CD4-positive, alpha-beta T cell (primary cell): ENCODE measurements at regions not wholly inside any gene's neighbourhood (a gene's known extent, or its start where the extent isn't known, plus 50 kb on each side); places are given as distances from the start of the nearest gene placed in this dataset.

ENCODE experiments used
- ATAC-seq: fragments of 200-7000 bp; cut with Tn5 transposase; one replicate; pipeline ENCODE4 v1.10.0; 2022; ENCODE audit warnings: mild to moderate bottlenecking; ENCODE audit not compliant: poor library complexity
- CTCF ChIA-PET: fragments of 350-600 bp; sonication (Branson Sonifier 250); formaldehyde crosslinking; loops from one replicate; lab custom pipeline; 2021; ENCODE audit warnings: antibody characterized with exemption, inconsistent platforms; lab: Charles Lee
- POLR2A ChIA-PET: fragments of 350-600 bp; sonication (Branson Sonifier 250); formaldehyde crosslinking; loops from one replicate; lab custom pipeline; 2021; ENCODE audit warnings: antibody characterized with exemption, inconsistent platforms; lab: Charles Lee
- DNase-seq, 14 experiments: peaks; one replicate each; pipeline ENCODE4 v3.0.0-alpha.2; 2013 to 2020; ENCODE audit warnings: mixed read lengths in 2 of 14
- H3K27ac ChIP-seq, 2 donors: one replicate each; pipeline versions ENCODE4 v1.5.1 to v1.7.0; 2013; ENCODE audit warnings: low read length in 2 of 2, low read depth in 1 of 2, mild to moderate bottlenecking in 1 of 2
- H3K27me3 ChIP-seq, 2 experiments: 1 replicate in 1 of 2; 2 replicates in 1 of 2; pipeline versions ENCODE4 v1.6.1 to v1.7.0; 2013; ENCODE audit warnings: low read length in 2 of 2, control low read depth in 1 of 2, mild to moderate bottlenecking in 1 of 2, moderate library complexity in 1 of 2; ENCODE audit not compliant: insufficient read depth in 2 of 2, control insufficient read depth in 1 of 2
- H3K36me3 ChIP-seq: one replicate; pipeline ENCODE4 v1.6.1; 2013; ENCODE audit warnings: low read length, control low read depth; ENCODE audit not compliant: insufficient read depth
- H3K4me1 ChIP-seq: one replicate; pipeline ENCODE4 v1.6.1; 2013; ENCODE audit warnings: low read length, control low read depth; ENCODE audit not compliant: insufficient read depth
- H3K4me3 ChIP-seq: one replicate; pipeline ENCODE4 v1.5.1; 2013; ENCODE audit warnings: mild to moderate bottlenecking, low read length, moderate library complexity
- H3K9me3 ChIP-seq, 2 experiments: 1 replicate in 1 of 2; 2 replicates in 1 of 2; pipeline versions ENCODE4 v1.6.1 to v1.7.0; 2013; ENCODE audit warnings: low read length in 2 of 2, mild to moderate bottlenecking in 2 of 2, control low read depth in 1 of 2, moderate library complexity in 1 of 2; ENCODE audit not compliant: control insufficient read depth in 1 of 2, insufficient read depth in 1 of 2
- H3K27ac Mint-ChIP-seq: one replicate; pipeline ENCODE4 v1.8.0; 2020; ENCODE audit warnings: mixed read lengths
- H3K27me3 Mint-ChIP-seq: one replicate; pipeline ENCODE4 v1.8.0; 2021; ENCODE audit warnings: mixed read lengths
- H3K36me3 Mint-ChIP-seq: one replicate; pipeline ENCODE4 v1.8.0; 2021; ENCODE audit warnings: low read depth, mixed read lengths
- H3K4me1 Mint-ChIP-seq: one replicate; pipeline ENCODE4 v1.8.0; 2021; ENCODE audit warnings: low read depth, mixed read lengths
- H3K4me3 Mint-ChIP-seq: one replicate; pipeline ENCODE4 v1.8.0; 2020; ENCODE audit warnings: mild to moderate bottlenecking, mixed read lengths
- H3K9me3 Mint-ChIP-seq: one replicate; pipeline ENCODE4 v1.8.0; 2020; ENCODE audit warnings: mixed read lengths
- intact Hi-C, 2 experiments: fragments of 100-400 bp; cut with DNase I in 1 of 2; cut with micrococcal nuclease in 1 of 2; formaldehyde crosslinking; loops; one replicate each; pipeline versions ENCODE4 v1.15.1 to v1.9.0; 2023 to 2025; cut with DNase I, micrococcal nuclease
- TF ChIP-seq, protein P1 (sequence below): fragments of 200-600 bp; IDR thresholded peaks from one replicate; pipeline ENCODE4 v1.8.0; 2022; ENCODE audit warnings: antibody characterized with exemption, mild to moderate bottlenecking

DNA sequence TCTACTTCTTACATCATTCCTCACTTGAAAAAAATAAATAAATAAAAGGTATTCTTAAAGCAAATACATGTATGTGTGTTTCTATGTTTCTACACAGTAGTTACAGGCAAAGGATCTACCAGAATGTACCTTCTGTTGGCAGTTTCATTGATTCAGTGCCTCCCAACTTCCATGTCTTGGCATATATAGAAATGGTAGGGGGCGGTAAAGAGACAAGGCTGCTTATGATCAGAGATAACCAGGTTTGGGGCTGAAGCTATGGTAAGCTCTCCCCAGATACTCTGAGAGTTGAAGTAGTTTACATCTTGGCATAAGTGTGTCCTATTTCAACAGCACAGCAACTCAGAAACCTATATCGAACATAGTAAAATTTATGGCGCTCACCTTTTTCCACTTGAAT, 1075.4 kb upstream of the C9orf72 start:
- Mint-ChIP-seq H3K9me3 (no peaks in the 10 kb centered on the region), H3K4me3 (no peak overlapping the region), H3K36me3 (no peaks in the 10 kb centered on the region), H3K27ac (no peak overlapping the region), H3K27me3 (no peaks in the 10 kb centered on the region), H3K4me1 (no peaks in the 10 kb centered on the region)
- Histone ChIP-seq H3K36me3 (no peaks in the 10 kb centered on the region), H3K4me3 (no peak overlapping the region), H3K27ac (no peak overlapping the region), H3K4me1 (no peaks in the 10 kb centered on the region), H3K9me3 (peaks cover 0 to 5% of the 10 kb centered on the region in 2 experiments), H3K27me3 (no peaks in the 10 kb centered on the region)
- DNase-seq: no peak
- intact Hi-C loops: no loop called here
- no peak for ATAC-seq
- TF ChIP-seq, protein P1, sequence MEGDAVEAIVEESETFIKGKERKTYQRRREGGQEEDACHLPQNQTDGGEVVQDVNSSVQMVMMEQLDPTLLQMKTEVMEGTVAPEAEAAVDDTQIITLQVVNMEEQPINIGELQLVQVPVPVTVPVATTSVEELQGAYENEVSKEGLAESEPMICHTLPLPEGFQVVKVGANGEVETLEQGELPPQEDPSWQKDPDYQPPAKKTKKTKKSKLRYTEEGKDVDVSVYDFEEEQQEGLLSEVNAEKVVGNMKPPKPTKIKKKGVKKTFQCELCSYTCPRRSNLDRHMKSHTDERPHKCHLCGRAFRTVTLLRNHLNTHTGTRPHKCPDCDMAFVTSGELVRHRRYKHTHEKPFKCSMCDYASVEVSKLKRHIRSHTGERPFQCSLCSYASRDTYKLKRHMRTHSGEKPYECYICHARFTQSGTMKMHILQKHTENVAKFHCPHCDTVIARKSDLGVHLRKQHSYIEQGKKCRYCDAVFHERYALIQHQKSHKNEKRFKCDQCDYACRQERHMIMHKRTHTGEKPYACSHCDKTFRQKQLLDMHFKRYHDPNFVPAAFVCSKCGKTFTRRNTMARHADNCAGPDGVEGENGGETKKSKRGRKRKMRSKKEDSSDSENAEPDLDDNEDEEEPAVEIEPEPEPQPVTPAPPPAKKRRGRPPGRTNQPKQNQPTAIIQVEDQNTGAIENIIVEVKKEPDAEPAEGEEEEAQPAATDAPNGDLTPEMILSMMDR: no peak
- ChIA-PET POLR2A (no interaction called here), CTCF (no interaction called here)

DNA sequence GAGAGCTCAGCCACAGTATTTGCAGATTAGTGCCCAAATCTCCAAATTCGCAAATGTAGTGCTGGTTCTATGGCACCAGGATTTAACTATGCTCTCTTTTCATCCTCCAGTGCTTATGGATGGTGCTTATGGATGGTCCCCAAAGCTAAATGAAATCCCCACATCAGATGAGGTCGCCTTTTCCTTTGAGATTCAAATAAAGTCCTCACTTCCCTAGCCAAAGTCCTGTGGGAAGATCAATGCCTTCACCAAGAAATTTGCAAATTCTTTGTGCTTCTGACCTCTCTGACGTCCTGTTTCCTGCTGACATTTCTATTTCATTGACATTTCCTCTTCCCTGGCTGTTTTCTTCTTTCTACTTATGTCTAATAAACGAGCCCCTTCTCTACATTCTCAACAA, 1077.0 kb upstream of the C9orf72 start:
- Mint-ChIP-seq H3K27ac (no peak overlapping the region), H3K4me3 (no peak overlapping the region), H3K9me3 (no peaks in the 10 kb centered on the region), H3K36me3 (no peaks in the 10 kb centered on the region), H3K4me1 (no peaks in the 10 kb centered on the region), H3K27me3 (no peaks in the 10 kb centered on the region)
- TF ChIP-seq, protein P1: no peak
- no peak for ATAC-seq
- intact Hi-C loops: no loop called here
- no peaks in the 10 kb centered on the region for H3K4me1 ChIP-seq
- H3K27ac ChIP-seq: no peak overlapping the region
- no peak for DNase-seq
- H3K27me3 ChIP-seq: no peaks in the 10 kb centered on the region
- peaks cover 0 to 5% of the 10 kb centered on the region in 2 experiments for H3K9me3 ChIP-seq
- CTCF ChIA-PET: no interaction called here
- no peaks in the 10 kb centered on the region for H3K36me3 ChIP-seq
- POLR2A ChIA-PET: no interaction called here
- H3K4me3 ChIP-seq: no peak overlapping the region

DNA sequence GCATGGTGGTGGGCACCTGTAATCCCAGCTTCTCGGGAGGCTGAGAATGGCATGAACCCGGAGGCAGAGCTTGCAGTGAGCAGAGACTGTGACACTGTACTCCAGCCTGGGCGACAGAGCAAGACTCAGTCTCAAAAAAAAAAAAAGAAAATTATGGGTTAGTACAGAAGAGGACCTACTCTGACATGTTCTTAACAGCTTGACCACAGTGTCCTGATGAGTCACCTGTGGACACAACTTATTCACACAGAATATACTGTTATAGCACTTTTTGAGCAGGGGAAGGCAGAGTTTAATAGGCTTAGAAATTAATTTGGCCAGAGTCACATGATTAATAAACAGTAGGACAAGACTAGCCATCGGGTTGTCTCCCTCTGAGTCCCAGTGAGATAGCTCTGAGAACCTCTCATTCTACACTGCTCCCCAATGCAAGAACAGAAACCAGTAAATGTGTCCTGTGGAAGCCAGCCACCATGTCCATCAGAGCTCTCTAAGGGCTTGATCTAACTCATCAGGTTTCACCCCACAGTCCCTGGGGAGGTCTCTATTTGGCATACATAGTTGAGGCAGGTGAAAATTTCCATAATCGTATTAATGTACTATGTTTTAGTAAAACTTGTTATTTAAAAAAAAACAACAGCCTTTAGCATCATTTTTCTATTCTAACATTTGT, 1077.9 kb upstream of the C9orf72 start:
- ChIA-PET POLR2A (no interaction called here), CTCF (no interaction called here)
- no peak overlapping the region for H3K4me3 ChIP-seq
- no peaks in the 10 kb centered on the region for H3K27me3 Mint-ChIP-seq
- peaks cover 0 to 5% of the 10 kb centered on the region in 2 experiments for H3K9me3 ChIP-seq
- no peak overlapping the region for H3K4me3 Mint-ChIP-seq
- H3K27me3 ChIP-seq: no peaks in the 10 kb centered on the region
- H3K36me3 Mint-ChIP-seq: no peaks in the 10 kb centered on the region
- H3K36me3 ChIP-seq: no peaks in the 10 kb centered on the region
- ATAC-seq (no peak), DNase-seq (no peak)
- H3K4me1 ChIP-seq: no peaks in the 10 kb centered on the region
- TF ChIP-seq, protein P1: no peak
- H3K27ac ChIP-seq: no peak overlapping the region
- H3K4me1 Mint-ChIP-seq: no peaks in the 10 kb centered on the region
- no peak overlapping the region for H3K27ac Mint-ChIP-seq
- H3K9me3 Mint-ChIP-seq: no peaks in the 10 kb centered on the region
- intact Hi-C loops: no loop called here
